ENCODE measurements at regions not wholly inside any gene's neighbourhood (a gene's known extent, or its start where the extent isn't known, plus 50 kb on each side); places are given as distances from the start of the nearest gene placed in this dataset.

GRCh38 chr20:43837856-43838702 is 76.6 kb upstream of the TOX2 start:
- TF ChIP-seq CTCF (IDR thresholded peaks at IDR 0.05; ENCODE audit: unreplicated experiment) = no peak
- intact Hi-C loops (cut with micrococcal nuclease) = no loop called here
- Mint-ChIP-seq H3K36me3 (ENCODE audit: insufficient read depth, unreplicated experiment) (no peaks in the 10 kb centered on the region), H3K9me3 (ENCODE audit: unreplicated experiment) (no peaks in the 10 kb centered on the region), H3K4me1 (ENCODE audit: insufficient read depth, unreplicated experiment) (no peaks in the 10 kb centered on the region), H3K4me3 (ENCODE audit: unreplicated experiment) (no peak overlapping the region), H3K27me3 (ENCODE audit: insufficient read depth, unreplicated experiment) (no peaks in the 10 kb centered on the region), H3K27ac (ENCODE audit: low read depth, unreplicated experiment) (no peak overlapping the region)
- ChIA-PET CTCF (interaction anchor here (0.6 to 0.7 kb wide), 2 partner anchors 64 to 242 kb away, joined by 4 read pairs; no protein-coding TSS in a partner anchor), POLR2A (no interaction called here)
- DNase-seq (ENCODE audit: unreplicated experiment) = no peak
- BruUV-seq (replicated peaks) = no TSS peak

- ChIA-PET POLR2A (interaction anchor here (0.9 kb wide), 1 partner anchor 13 kb away, joined by 4 read pairs; no protein-coding TSS in a partner anchor), CTCF (no interaction called here)
- H3K36me3 Mint-ChIP-seq (ENCODE audit: insufficient read depth, unreplicated experiment) = no peaks in the 10 kb centered on the region
- H3K9me3 Mint-ChIP-seq (ENCODE audit: unreplicated experiment) = no peaks in the 10 kb centered on the region
- no peak for TF ChIP-seq CTCF (IDR thresholded peaks at IDR 0.05; ENCODE audit: unreplicated experiment)
- H3K4me3 Mint-ChIP-seq (ENCODE audit: unreplicated experiment) = no peak overlapping the region
- H3K27ac Mint-ChIP-seq (ENCODE audit: low read depth, unreplicated experiment) = no peak overlapping the region
- no peaks in the 10 kb centered on the region for H3K4me1 Mint-ChIP-seq (ENCODE audit: insufficient read depth, unreplicated experiment)
- peaks cover 9% of the 10 kb centered on the region for H3K27me3 Mint-ChIP-seq (ENCODE audit: insufficient read depth, unreplicated experiment)
- DNase-seq (ENCODE audit: unreplicated experiment) = no peak
- no TSS peak for BruUV-seq (replicated peaks)
- intact Hi-C loops (cut with micrococcal nuclease) = no loop called here
Observed at GRCh38 chr20:43836790-43837189, 77.9 kb upstream of the TOX2 start.

- ChIA-PET POLR2A (interaction anchor here (1.5 kb wide), 1 partner anchor 11 kb away, joined by 6 read pairs; no protein-coding TSS in a partner anchor), CTCF (interaction anchor here (0.6 to 1.5 kb wide), 2 partner anchors 8 to 87 kb away, joined by 3 to 7 read pairs; no protein-coding TSS in a partner anchor)
- intact Hi-C loops (cut with micrococcal nuclease) = no loop called here
- Mint-ChIP-seq H3K27ac (ENCODE audit: low read depth, unreplicated experiment) (no peak overlapping the region), H3K9me3 (ENCODE audit: unreplicated experiment) (no peaks in the 10 kb centered on the region), H3K4me1 (ENCODE audit: insufficient read depth, unreplicated experiment) (no peaks in the 10 kb centered on the region), H3K36me3 (ENCODE audit: insufficient read depth, unreplicated experiment) (no peaks in the 10 kb centered on the region), H3K27me3 (ENCODE audit: insufficient read depth, unreplicated experiment) (peaks cover 15% of the 10 kb centered on the region), H3K4me3 (ENCODE audit: unreplicated experiment) (no peak overlapping the region)
- no TSS peak for BruUV-seq (replicated peaks)
- no peak for DNase-seq (ENCODE audit: unreplicated experiment)
- no peak for TF ChIP-seq CTCF (IDR thresholded peaks at IDR 0.05; ENCODE audit: unreplicated experiment)
Observed at GRCh38 chr20:43835944-43836508, 78.6 kb upstream of the TOX2 start.
